ENCODE measurements at regions not wholly inside any gene's neighbourhood (a gene's known extent, or its start where the extent isn't known, plus 50 kb on each side); places are given as distances from the start of the nearest gene placed in this dataset.

- no peak for DNase-seq
These were observed 158.4 kb downstream of the PDHA2 start for GRCh38 chr4:95998311-95998710.

GRCh38 chr4:96003951-96004740, 164.3 kb downstream of the PDHA2 start:
- no peak for DNase-seq

- no peak for DNase-seq
These were observed 169.7 kb downstream of the PDHA2 start for GRCh38 chr4:96009427-96010119.

GRCh38 chr4:96012687-96013086, 172.8 kb downstream of the PDHA2 start:
- no peak for DNase-seq

- no peak for DNase-seq
These were observed 176.9 kb downstream of the PDHA2 start for GRCh38 chr4:96016634-96017299.

GRCh38 chr4:96025011-96025410, 185.1 kb downstream of the PDHA2 start:
- DNase-seq: no peak

- no peak for DNase-seq
These were observed 195.8 kb downstream of the PDHA2 start for GRCh38 chr4:96035727-96036126.

GRCh38 chr4:96036781-96037180, 196.9 kb downstream of the PDHA2 start:
- DNase-seq: no peak

- DNase-seq: no peak
These were observed 197.8 kb downstream of the PDHA2 start for GRCh38 chr4:96037705-96038104.

- no peak for DNase-seq
These were observed 199.3 kb downstream of the PDHA2 start for GRCh38 chr4:96039217-96039616.

- no peak for DNase-seq
These were observed 200.0 kb downstream of the PDHA2 start for GRCh38 chr4:96039803-96040436.

- DNase-seq: no peak
These were observed 205.1 kb downstream of the PDHA2 start for GRCh38 chr4:96044971-96045370.

- DNase-seq: no peak
These were observed 212.9 kb downstream of the PDHA2 start for GRCh38 chr4:96052827-96053226.

GRCh38 chr4:96056346-96056934, 216.5 kb downstream of the PDHA2 start:
- DNase-seq: no peak

GRCh38 chr4:96063639-96064038, 223.7 kb downstream of the PDHA2 start:
- DNase-seq: no peak

- DNase-seq: no peak
These were observed 233.6 kb downstream of the PDHA2 start for GRCh38 chr4:96073461-96073860.

- DNase-seq: no peak
These were observed 252.3 kb downstream of the PDHA2 start for GRCh38 chr4:96092151-96092705.

GRCh38 chr4:96093057-96093456, 253.2 kb downstream of the PDHA2 start:
- no peak for DNase-seq

- DNase-seq: no peak
These were observed 253.7 kb downstream of the PDHA2 start for GRCh38 chr4:96093563-96093962.

- DNase-seq: no peak
These were observed 254.3 kb downstream of the PDHA2 start for GRCh38 chr4:96094183-96094582.

GRCh38 chr4:96097040-96097607, 257.2 kb downstream of the PDHA2 start:
- no peak for DNase-seq

- DNase-seq: no peak
These were observed 257.8 kb downstream of the PDHA2 start for GRCh38 chr4:96097693-96098092.
